ENCODE measurements at regions not wholly inside any gene's neighbourhood (a gene's known extent, or its start where the extent isn't known, plus 50 kb on each side); places are given as distances from the start of the nearest gene placed in this dataset.

- WGBS: 76% methylated on average over 2 of the region's 2 CpGs
- TF ChIP-seq POLR2AphosphoS5 (IDR thresholded peaks at IDR 0.05): no peak
- no peak for TF ChIP-seq EP300 (IDR thresholded peaks at IDR 0.05)
- TF ChIP-seq POLR2A (IDR thresholded peaks at IDR 0.05): no peak
- TF ChIP-seq CTCF (IDR thresholded peaks at IDR 0.05): no peak
Observed at GRCh38 chr4:132312521-132312920, 836.6 kb upstream of the PCDH10 start.

GRCh38 chr4:132313852-132314251 lies 835.2 kb upstream of the PCDH10 start:
- Histone ChIP-seq H3K27ac (no peak overlapping the region), H3K4me1 (no peaks in the 10 kb centered on the region), H3K9me3 (no peaks in the 10 kb centered on the region), H3K36me3 (no peaks in the 10 kb centered on the region), H3K4me3 (no peak overlapping the region), H3K27me3 (no peaks in the 10 kb centered on the region)
- TF ChIP-seq POLR2AphosphoS5 (IDR thresholded peaks at IDR 0.05) (no peak), EP300 (IDR thresholded peaks at IDR 0.05) (no peak), POLR2A (IDR thresholded peaks at IDR 0.05) (no peak), CTCF (IDR thresholded peaks at IDR 0.05) (no peak)
- DNase-seq (ENCODE audit: low spot score in 2 of 2): no peak
- 72% methylated on average over 7 of the region's 7 CpGs for WGBS

More at GRCh38 chr4:132312521-132312920, 836.6 kb upstream of the PCDH10 start:
- no peaks in the 10 kb centered on the region for H3K27me3 ChIP-seq
- H3K4me3 ChIP-seq: no peak overlapping the region
- H3K27ac ChIP-seq: no peak overlapping the region
- no peaks in the 10 kb centered on the region for H3K36me3 ChIP-seq
- DNase-seq (ENCODE audit: low spot score in 2 of 2): no peak
- H3K4me1 ChIP-seq: no peaks in the 10 kb centered on the region
- no peaks in the 10 kb centered on the region for H3K9me3 ChIP-seq

DNA sequence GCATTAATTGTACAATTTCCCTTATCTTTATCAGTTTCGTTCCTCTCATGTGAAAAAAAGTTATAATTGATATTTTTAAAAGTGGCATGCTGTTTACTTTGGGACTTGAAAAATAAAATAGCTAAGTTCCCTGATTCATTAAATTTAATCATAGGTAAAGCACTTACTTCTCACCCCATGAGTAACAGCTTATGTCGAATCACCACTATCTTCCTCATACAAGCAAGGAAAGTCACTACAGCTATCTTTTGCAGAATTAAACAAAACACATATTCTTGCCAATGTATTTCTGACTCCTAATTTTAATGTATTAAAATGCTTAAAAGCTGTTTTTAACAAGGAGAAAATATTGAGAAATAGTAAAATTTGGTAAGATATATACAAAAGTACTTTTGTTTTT lies 832.4 kb upstream of the PCDH10 start:
- TF ChIP-seq CTCF (IDR thresholded peaks at IDR 0.05) (no peak), POLR2A (IDR thresholded peaks at IDR 0.05) (no peak), EP300 (IDR thresholded peaks at IDR 0.05) (no peak), POLR2AphosphoS5 (IDR thresholded peaks at IDR 0.05) (no peak)
- Histone ChIP-seq H3K27ac (no peak overlapping the region), H3K9me3 (no peaks in the 10 kb centered on the region), H3K36me3 (no peaks in the 10 kb centered on the region), H3K4me1 (no peaks in the 10 kb centered on the region), H3K27me3 (no peaks in the 10 kb centered on the region), H3K4me3 (no peak overlapping the region)
- no peak for DNase-seq (ENCODE audit: low spot score in 2 of 2)
- 92% methylated on average over 2 of the region's 2 CpGs for WGBS

GRCh38 chr4:132317923-132318322 lies 831.2 kb upstream of the PCDH10 start:
- no peak for DNase-seq (ENCODE audit: low spot score in 2 of 2)
- H3K36me3 ChIP-seq: no peaks in the 10 kb centered on the region
- no peak overlapping the region for H3K27ac ChIP-seq
- 78% methylated on average over 2 of the region's 2 CpGs for WGBS
- TF ChIP-seq POLR2A (IDR thresholded peaks at IDR 0.05): no peak
- TF ChIP-seq EP300 (IDR thresholded peaks at IDR 0.05): no peak
- no peak for TF ChIP-seq POLR2AphosphoS5 (IDR thresholded peaks at IDR 0.05)
- TF ChIP-seq CTCF (IDR thresholded peaks at IDR 0.05): no peak
- no peaks in the 10 kb centered on the region for H3K9me3 ChIP-seq
- no peaks in the 10 kb centered on the region for H3K27me3 ChIP-seq
- no peak overlapping the region for H3K4me3 ChIP-seq
- no peaks in the 10 kb centered on the region for H3K4me1 ChIP-seq

GRCh38 chr4:132328761-132329160 lies 820.3 kb upstream of the PCDH10 start:
- no peak for TF ChIP-seq POLR2AphosphoS5 (IDR thresholded peaks at IDR 0.05)
- no peak for TF ChIP-seq POLR2A (IDR thresholded peaks at IDR 0.05)
- no peak for TF ChIP-seq CTCF (IDR thresholded peaks at IDR 0.05)
- TF ChIP-seq EP300 (IDR thresholded peaks at IDR 0.05): no peak
- no peak for DNase-seq (ENCODE audit: low spot score in 2 of 2)
- no peaks in the 10 kb centered on the region for H3K27me3 ChIP-seq
- WGBS: 68% methylated on average over 1 of the region's 1 CpG
- H3K4me1 ChIP-seq: no peaks in the 10 kb centered on the region
- no peak overlapping the region for H3K27ac ChIP-seq
- no peaks in the 10 kb centered on the region for H3K9me3 ChIP-seq
- H3K4me3 ChIP-seq: no peak overlapping the region
- no peaks in the 10 kb centered on the region for H3K36me3 ChIP-seq
